ENCODE measurements at regions not wholly inside any gene's neighbourhood (a gene's known extent, or its start where the extent isn't known, plus 50 kb on each side); places are given as distances from the start of the nearest gene placed in this dataset.
"Not testable (repeated sequence)": the region's sequence is repeated elsewhere in the genome, so short reads cannot be mapped to it uniquely, and the experiment has no call there.

- DNase-seq (ENCODE audit: low spot score): no peak
Measured at GRCh38 chr12:124130691-124131591, 157.9 kb downstream of the ZNF664 start.

GRCh38 chr12:124131659-124132058 is 158.6 kb downstream of the ZNF664 start:
- DNase-seq (ENCODE audit: low spot score): no peak

- no peak for DNase-seq (ENCODE audit: low spot score)
Measured at GRCh38 chr12:124132530-124132929, 159.5 kb downstream of the ZNF664 start.

GRCh38 chr12:124136796-124137195 is 158.1 kb upstream of the RFLNA start:
- no peak for DNase-seq (ENCODE audit: low spot score)

GRCh38 chr12:124140944-124141486 is 153.9 kb upstream of the RFLNA start:
- DNase-seq (ENCODE audit: low spot score): no peak

- DNase-seq (ENCODE audit: low spot score): not testable (repeated sequence)
Measured at GRCh38 chr12:124141611-124142010, 153.3 kb upstream of the RFLNA start.

GRCh38 chr12:124142395-124143035 is 152.4 kb upstream of the RFLNA start:
- no peak for DNase-seq (ENCODE audit: low spot score)

- DNase-seq (ENCODE audit: low spot score): no peak
Measured at GRCh38 chr12:124143726-124144125, 151.2 kb upstream of the RFLNA start.

GRCh38 chr12:124144531-124145194 is 150.2 kb upstream of the RFLNA start:
- DNase-seq (ENCODE audit: low spot score): no peak

- no peak for DNase-seq (ENCODE audit: low spot score)
Measured at GRCh38 chr12:124147027-124147426, 147.9 kb upstream of the RFLNA start.

GRCh38 chr12:124147575-124147974 is 147.3 kb upstream of the RFLNA start:
- no peak for DNase-seq (ENCODE audit: low spot score)

GRCh38 chr12:124148481-124149273 is 146.2 kb upstream of the RFLNA start:
- no peak for DNase-seq (ENCODE audit: low spot score)

- no peak for DNase-seq (ENCODE audit: low spot score)
Measured at GRCh38 chr12:124149287-124149686, 145.6 kb upstream of the RFLNA start.

- DNase-seq (ENCODE audit: low spot score): no peak
Measured at GRCh38 chr12:124150168-124150567, 144.7 kb upstream of the RFLNA start.

- DNase-seq (ENCODE audit: low spot score): no peak
Measured at GRCh38 chr12:124151583-124151982, 143.3 kb upstream of the RFLNA start.

GRCh38 chr12:124152731-124153130 is 142.2 kb upstream of the RFLNA start:
- DNase-seq (ENCODE audit: low spot score): no peak

GRCh38 chr12:124153392-124153791 is 141.5 kb upstream of the RFLNA start:
- no peak for DNase-seq (ENCODE audit: low spot score)

GRCh38 chr12:124157406-124157805 is 137.5 kb upstream of the RFLNA start:
- no peak for DNase-seq (ENCODE audit: low spot score)

- DNase-seq (ENCODE audit: low spot score): no peak
Measured at GRCh38 chr12:124159655-124160054, 135.2 kb upstream of the RFLNA start.

GRCh38 chr12:124160097-124160756 is 134.7 kb upstream of the RFLNA start:
- no peak for DNase-seq (ENCODE audit: low spot score)

GRCh38 chr12:124161402-124161801 is 133.5 kb upstream of the RFLNA start:
- not testable (repeated sequence) for DNase-seq (ENCODE audit: low spot score)
